HepG2 (cell line): ENCODE measurements at regions not wholly inside any gene's neighbourhood (a gene's known extent, or its start where the extent isn't known, plus 50 kb on each side); places are given as distances from the start of the nearest gene placed in this dataset.

Source experiments
- CBX5 ChIP-seq: sonication (generic); formaldehyde crosslinking; IDR thresholded peaks from 2 replicates; pipeline ENCODE4 v1.4.0; 2020; ENCODE audit warnings: missing genetic modification reagents, borderline replicate concordance
- HNRNPH1 ChIP-seq: fragments of 200-400 bp; formaldehyde crosslinking; optimal IDR thresholded peaks from 2 replicates; pipeline ENCODE3; 2017; ENCODE audit warnings: mild to moderate bottlenecking, low read depth, low read length
- HOXA5 ChIP-seq: sonication (generic); formaldehyde crosslinking; IDR thresholded peaks from 2 replicates; pipeline ENCODE4 v1.4.0; 2020; ENCODE audit warnings: missing genetic modification reagents
- IKZF1 ChIP-seq: fragments of 450-650 bp; IDR thresholded peaks from 2 replicates; pipeline ENCODE4 v1.7.1; 2016
- KDM3A ChIP-seq: IDR thresholded peaks from 2 replicates; pipeline ENCODE4 v1.6.1; 2018; ENCODE audit warnings: low read depth, missing compliant biosample characterization
- MTA3 ChIP-seq: sonication (generic); formaldehyde crosslinking; IDR thresholded peaks from 2 replicates; pipeline ENCODE4 v1.4.0; 2020; ENCODE audit warnings: missing genetic modification reagents
- SAFB2 ChIP-seq: sonication (generic); formaldehyde crosslinking; IDR thresholded peaks from 2 replicates; pipeline ENCODE4 v1.5.1; 2020; ENCODE audit warnings: missing genetic modification reagents, low read depth, mild to moderate bottlenecking, borderline replicate concordance
- SATB2 ChIP-seq: sonication (generic); formaldehyde crosslinking; IDR thresholded peaks from 2 replicates; pipeline ENCODE4 v1.5.0; 2020; ENCODE audit warnings: missing genetic modification reagents
- SIN3A ChIP-seq: IDR thresholded peaks from 2 replicates; pipeline ENCODE4 v1.6.1; 2011; ENCODE audit warnings: low read depth, mild to moderate bottlenecking, control low read depth, low read length, borderline replicate concordance
- TBX2 ChIP-seq: sonication (generic); formaldehyde crosslinking; IDR thresholded peaks from 2 replicates; pipeline ENCODE4 v1.5.0; 2020; ENCODE audit warnings: missing genetic modification reagents, mild to moderate bottlenecking, borderline replicate concordance
- ZBTB7A ChIP-seq: sonication (generic); formaldehyde crosslinking; IDR thresholded peaks from 2 replicates; pipeline ENCODE4 v1.8.0; 2022; ENCODE audit warnings: mild to moderate bottlenecking, missing genetic modification reagents
- ZNF101 ChIP-seq: sonication (generic); formaldehyde crosslinking; IDR thresholded peaks from 2 replicates; pipeline ENCODE4 v1.4.0; 2020; ENCODE audit warnings: mild to moderate bottlenecking, low read depth, missing genetic modification reagents, borderline replicate concordance
- ZNF317 ChIP-seq: sonication (generic); formaldehyde crosslinking; IDR thresholded peaks from 2 replicates; pipeline ENCODE4 v1.5.0; 2020; ENCODE audit warnings: mild to moderate bottlenecking, missing genetic modification reagents
- ZNF430 ChIP-seq: sonication (generic); formaldehyde crosslinking; IDR thresholded peaks from 2 replicates; pipeline ENCODE4 v1.9.0; 2021; ENCODE audit warnings: mild to moderate bottlenecking, missing genetic modification reagents
- ZNF432 ChIP-seq: sonication (generic); formaldehyde crosslinking; IDR thresholded peaks from 2 replicates; pipeline ENCODE4 v1.5.0; 2020; ENCODE audit warnings: missing genetic modification reagents, mild to moderate bottlenecking, borderline replicate concordance
- ZNF446 ChIP-seq: sonication (generic); formaldehyde crosslinking; IDR thresholded peaks from 2 replicates; pipeline ENCODE4 v1.5.0; 2020; ENCODE audit warnings: mild to moderate bottlenecking, missing genetic modification reagents
- ZNF883 ChIP-seq: sonication (generic); formaldehyde crosslinking; IDR thresholded peaks from 2 replicates; pipeline ENCODE4 v1.5.1; 2020; ENCODE audit warnings: mild to moderate bottlenecking, missing genetic modification reagents; ENCODE audit errors: not compliant biosample characterization
- TF ChIP-seq, protein P1 (sequence below): sonication (generic); formaldehyde crosslinking; IDR thresholded peaks from 2 replicates; pipeline ENCODE4 v1.5.0; 2020; ENCODE audit warnings: mild to moderate bottlenecking, missing genetic modification reagents, moderate library complexity
- TF ChIP-seq, protein P2 (sequence below): sonication (generic); formaldehyde crosslinking; IDR thresholded peaks from 2 replicates; pipeline ENCODE4 v1.4.0; 2020; ENCODE audit warnings: missing genetic modification reagents, borderline replicate concordance
- TF ChIP-seq, protein P3 (sequence below): sonication (generic); formaldehyde crosslinking; IDR thresholded peaks from 2 replicates; pipeline ENCODE4 v1.4.0; 2020; ENCODE audit warnings: mild to moderate bottlenecking, missing genetic modification reagents, borderline replicate concordance

DNA sequence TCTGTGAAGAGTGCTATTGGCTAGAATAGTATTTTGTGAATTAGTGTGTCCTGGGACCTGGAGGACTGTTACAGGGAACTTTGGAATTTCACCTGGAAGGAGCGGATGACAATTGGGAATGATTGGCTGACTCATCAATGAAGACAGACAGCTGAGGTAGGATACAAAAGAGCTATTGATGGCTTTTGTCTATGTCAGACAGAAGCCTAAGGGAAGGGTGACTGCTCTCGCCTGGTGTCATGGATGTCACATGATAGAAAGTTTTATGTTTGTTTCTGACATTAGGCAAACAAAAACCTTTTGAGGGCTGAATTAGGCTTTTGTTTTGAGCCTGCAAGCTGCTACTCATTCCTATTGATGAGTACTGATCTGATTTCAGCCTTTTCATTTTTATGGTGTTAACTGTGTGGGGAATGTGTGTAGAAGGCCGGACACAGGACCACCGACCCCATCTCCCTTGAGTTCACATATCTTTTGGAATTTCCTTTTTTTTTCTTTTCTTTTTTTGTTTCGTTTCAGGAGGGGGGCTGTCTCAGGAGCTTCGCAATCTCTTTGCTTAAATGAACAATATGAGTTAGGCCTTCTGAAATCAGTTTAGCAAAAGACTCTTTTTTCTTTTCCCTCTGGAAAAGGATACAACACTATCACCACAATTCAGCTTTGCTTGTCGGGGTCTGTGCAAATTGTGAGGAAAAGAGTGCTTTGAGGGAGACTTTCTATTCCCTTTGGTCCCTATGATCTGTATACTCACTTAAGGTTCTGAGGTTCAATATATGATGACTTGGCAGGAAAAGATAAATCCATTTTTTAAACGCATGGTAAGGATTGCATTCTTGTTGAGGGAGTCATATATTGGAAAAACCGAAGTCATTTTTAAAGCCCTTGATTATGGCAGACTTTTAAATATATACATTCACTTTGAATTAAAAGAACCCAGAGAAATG lies 207.9 kb upstream of the FIGN start (continued):
- TF ChIP-seq ZNF446 (CRISPR knock-in tag) (no peak), SAFB2 (no peak), ZBTB7A (no peak), HOXA5 (0 out of 2 replicates have a peak, but pooled peaks have one; percentile 29), CBX5 (CRISPR knock-in tag) (peak; percentile 8), ZNF883 (CRISPR knock-in tag) (no peak), ZNF432 (CRISPR knock-in tag) (no peak), SATB2 (CRISPR knock-in tag) (no peak), SIN3A (no peak), ZNF430 (CRISPR knock-in tag) (no peak), ZNF101 (no peak), IKZF1 (no peak), HNRNPH1 (no peak), KDM3A (CRISPR knock-in tag) (no peak), MTA3 (CRISPR knock-in tag) (no peak), ZNF317 (CRISPR knock-in tag) (no peak), TBX2 (peak; percentile 69; the same call in 1 of the 2 replicates)
- TF ChIP-seq, protein P1, sequence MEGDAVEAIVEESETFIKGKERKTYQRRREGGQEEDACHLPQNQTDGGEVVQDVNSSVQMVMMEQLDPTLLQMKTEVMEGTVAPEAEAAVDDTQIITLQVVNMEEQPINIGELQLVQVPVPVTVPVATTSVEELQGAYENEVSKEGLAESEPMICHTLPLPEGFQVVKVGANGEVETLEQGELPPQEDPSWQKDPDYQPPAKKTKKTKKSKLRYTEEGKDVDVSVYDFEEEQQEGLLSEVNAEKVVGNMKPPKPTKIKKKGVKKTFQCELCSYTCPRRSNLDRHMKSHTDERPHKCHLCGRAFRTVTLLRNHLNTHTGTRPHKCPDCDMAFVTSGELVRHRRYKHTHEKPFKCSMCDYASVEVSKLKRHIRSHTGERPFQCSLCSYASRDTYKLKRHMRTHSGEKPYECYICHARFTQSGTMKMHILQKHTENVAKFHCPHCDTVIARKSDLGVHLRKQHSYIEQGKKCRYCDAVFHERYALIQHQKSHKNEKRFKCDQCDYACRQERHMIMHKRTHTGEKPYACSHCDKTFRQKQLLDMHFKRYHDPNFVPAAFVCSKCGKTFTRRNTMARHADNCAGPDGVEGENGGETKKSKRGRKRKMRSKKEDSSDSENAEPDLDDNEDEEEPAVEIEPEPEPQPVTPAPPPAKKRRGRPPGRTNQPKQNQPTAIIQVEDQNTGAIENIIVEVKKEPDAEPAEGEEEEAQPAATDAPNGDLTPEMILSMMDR (CRISPR knock-in tag), result no peak
- TF ChIP-seq, protein P2, sequence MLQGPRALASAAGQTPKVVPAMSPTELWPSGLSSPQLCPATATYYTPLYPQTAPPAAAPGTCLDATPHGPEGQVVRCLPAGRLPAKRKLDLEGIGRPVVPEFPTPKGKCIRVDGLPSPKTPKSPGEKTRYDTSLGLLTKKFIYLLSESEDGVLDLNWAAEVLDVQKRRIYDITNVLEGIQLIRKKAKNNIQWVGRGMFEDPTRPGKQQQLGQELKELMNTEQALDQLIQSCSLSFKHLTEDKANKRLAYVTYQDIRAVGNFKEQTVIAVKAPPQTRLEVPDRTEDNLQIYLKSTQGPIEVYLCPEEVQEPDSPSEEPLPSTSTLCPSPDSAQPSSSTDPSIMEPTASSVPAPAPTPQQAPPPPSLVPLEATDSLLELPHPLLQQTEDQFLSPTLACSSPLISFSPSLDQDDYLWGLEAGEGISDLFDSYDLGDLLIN (CRISPR knock-in tag), result no peak
- TF ChIP-seq, protein P3, sequence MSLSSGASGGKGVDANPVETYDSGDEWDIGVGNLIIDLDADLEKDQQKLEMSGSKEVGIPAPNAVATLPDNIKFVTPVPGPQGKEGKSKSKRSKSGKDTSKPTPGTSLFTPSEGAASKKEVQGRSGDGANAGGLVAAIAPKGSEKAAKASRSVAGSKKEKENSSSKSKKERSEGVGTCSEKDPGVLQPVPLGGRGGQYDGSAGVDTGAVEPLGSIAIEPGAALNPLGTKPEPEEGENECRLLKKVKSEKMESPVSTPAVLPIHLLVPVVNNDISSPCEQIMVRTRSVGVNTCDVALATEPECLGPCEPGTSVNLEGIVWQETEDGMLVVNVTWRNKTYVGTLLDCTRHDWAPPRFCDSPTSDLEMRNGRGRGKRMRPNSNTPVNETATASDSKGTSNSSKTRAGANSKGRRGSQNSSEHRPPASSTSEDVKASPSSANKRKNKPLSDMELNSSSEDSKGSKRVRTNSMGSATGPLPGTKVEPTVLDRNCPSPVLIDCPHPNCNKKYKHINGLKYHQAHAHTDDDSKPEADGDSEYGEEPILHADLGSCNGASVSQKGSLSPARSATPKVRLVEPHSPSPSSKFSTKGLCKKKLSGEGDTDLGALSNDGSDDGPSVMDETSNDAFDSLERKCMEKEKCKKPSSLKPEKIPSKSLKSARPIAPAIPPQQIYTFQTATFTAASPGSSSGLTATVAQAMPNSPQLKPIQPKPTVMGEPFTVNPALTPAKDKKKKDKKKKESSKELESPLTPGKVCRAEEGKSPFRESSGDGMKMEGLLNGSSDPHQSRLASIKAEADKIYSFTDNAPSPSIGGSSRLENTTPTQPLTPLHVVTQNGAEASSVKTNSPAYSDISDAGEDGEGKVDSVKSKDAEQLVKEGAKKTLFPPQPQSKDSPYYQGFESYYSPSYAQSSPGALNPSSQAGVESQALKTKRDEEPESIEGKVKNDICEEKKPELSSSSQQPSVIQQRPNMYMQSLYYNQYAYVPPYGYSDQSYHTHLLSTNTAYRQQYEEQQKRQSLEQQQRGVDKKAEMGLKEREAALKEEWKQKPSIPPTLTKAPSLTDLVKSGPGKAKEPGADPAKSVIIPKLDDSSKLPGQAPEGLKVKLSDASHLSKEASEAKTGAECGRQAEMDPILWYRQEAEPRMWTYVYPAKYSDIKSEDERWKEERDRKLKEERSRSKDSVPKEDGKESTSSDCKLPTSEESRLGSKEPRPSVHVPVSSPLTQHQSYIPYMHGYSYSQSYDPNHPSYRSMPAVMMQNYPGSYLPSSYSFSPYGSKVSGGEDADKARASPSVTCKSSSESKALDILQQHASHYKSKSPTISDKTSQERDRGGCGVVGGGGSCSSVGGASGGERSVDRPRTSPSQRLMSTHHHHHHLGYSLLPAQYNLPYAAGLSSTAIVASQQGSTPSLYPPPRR, result no peak
